ENCODE measurements at regions not wholly inside any gene's neighbourhood (a gene's known extent, or its start where the extent isn't known, plus 50 kb on each side); places are given as distances from the start of the nearest gene placed in this dataset.

DNA sequence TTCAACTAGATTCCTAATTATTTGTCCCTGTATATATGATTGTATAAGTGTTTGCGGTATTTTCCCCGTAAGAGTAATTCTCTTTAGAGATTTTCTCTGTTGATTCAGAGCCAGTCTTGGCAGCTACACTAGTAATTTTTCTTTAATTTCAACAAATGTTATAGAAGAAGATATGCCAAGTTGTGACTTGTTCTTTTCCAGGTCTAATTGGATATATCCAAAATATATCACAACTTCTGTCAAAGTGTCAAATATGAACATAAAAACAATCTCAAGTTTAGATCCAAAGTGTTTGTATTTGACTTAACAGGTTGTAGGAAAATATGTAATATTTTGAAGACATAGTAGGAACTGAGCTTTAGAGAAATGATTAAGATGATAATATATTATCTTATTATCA, 733.9 kb upstream of the SLITRK5 start:
- DNase-seq (ENCODE audit: low read depth, low spot score): no peak

DNA sequence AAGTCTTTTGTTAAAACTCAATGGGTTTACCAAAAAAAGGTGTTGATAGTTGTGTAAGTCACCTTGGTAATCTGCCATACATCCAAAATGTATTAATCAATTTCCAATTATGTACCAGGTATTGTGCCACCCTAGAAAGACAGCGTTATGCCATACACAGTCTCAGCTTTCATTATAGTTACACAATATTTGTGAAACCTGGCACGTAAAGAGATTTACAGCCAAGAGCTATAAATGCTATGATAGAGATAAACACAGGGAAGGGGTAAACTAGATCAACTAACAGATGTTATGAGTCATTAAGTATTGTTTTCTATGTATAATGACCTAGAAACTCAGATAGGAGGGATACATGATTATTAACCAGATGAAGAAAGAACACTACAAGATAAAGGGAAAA, 725.6 kb upstream of the SLITRK5 start:
- DNase-seq (ENCODE audit: low read depth, low spot score): no peak

DNA sequence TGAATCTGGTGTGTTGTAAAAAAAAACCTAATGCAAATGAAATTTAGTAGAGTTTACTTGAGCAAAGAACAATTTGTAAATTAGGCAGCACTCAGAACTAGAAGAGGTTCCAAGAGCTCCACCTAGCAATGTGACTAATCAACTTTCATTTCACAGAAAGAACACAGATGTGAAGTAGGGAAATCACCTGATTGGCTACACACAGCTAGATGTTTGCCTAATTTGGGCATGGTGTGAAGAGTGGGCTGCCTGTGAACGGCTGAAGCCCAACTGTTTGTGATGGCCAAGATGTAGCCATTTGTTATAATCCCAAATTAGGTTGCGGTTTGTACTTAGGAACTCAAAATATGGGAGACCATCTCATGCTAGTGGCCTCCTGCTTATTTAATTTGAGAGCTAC, 724.4 kb upstream of the SLITRK5 start:
- no peak for DNase-seq (ENCODE audit: low read depth, low spot score)

DNA sequence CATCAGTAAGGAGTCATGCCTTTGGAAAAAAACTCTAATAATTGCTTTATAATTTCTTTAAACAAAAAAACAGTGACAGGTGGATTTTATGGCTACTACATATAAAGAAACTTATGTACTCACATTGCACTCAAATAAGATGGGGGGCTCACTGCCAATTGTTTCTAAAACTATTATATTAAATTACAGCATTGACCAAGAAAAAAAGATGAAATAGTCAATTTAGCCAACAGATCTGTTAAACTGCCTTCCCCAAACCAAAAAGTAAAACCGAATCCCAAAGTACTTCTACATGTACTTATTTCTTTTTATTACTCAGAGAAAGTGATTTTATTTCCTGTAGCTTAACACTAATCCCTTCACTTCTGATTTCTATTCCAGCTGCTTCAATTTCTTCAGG, 716.8 kb upstream of the SLITRK5 start:
- DNase-seq (ENCODE audit: low read depth, low spot score): no peak

DNA sequence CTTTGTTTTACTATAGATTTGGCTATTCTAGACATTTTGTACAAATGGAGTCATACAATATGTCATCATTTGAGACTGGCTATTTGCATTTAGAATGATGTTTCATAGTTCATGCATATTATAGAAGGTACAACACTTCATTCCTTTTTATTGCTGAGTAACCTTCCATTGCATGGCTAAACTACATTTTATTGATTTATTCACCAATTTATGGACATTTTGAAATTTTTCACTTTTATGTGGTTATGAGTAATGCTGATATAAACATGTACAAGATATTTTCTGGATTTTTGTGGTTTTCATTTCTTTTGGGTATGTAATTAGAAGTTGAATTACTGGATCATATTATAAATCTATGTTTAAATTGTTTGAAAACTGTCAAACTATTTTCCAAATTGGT, 710.3 kb upstream of the SLITRK5 start:
- no peak for DNase-seq (ENCODE audit: low read depth, low spot score)

DNA sequence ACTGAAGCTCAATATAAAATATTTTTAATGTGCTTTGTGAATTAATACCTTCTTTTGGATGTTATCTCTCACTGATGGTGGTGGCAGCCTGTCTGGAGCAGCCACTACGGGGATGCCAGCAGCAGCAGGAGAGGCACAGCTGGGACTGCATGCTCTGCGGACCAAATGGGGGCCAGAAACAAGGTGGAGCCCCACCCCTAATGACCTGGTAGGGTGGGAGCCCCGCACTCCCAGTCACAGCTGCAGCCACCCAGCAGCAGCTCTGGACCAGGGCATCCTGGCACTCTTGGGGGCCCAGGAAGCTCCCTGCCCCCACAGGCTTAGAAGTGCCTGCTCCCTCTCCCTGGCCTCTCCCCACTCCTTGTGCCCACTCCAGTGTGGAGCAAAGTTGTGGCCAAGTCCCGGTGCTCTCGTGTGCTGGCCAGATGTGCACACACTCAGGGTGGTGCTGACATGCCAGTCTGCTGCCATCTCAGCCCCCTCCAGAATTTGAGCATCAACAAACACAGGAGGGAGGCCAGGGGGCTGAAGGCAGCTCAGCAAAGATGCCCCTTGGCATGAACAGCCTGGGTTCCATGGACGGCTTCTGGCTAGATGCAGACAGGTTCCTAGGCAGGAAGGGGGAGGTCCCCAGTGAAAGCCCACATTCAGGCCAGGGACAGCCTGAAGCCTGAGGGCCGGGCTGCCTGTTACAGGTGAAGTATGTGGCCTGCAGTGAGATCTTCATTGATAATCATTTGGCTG, 696.7 kb upstream of the SLITRK5 start:
- DNase-seq (ENCODE audit: low read depth, low spot score): peak; percentile 40

DNA sequence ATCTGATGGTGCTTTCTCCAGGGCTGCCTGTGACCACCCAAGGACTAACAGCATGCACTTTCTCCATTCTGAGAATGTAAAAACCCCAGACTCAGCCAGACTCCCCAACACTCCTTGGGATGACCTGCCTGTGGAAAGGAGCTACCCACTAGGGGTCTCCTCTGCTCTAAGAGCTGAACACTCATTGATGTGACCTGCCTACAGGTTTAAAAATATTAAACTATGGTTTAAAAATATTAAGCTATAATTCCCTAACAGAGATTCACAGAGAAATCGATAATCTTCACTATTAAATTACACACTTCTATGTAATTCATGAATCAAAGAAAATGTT, 696.2 kb upstream of the SLITRK5 start:
- no peak for DNase-seq (ENCODE audit: low read depth, low spot score)

DNA sequence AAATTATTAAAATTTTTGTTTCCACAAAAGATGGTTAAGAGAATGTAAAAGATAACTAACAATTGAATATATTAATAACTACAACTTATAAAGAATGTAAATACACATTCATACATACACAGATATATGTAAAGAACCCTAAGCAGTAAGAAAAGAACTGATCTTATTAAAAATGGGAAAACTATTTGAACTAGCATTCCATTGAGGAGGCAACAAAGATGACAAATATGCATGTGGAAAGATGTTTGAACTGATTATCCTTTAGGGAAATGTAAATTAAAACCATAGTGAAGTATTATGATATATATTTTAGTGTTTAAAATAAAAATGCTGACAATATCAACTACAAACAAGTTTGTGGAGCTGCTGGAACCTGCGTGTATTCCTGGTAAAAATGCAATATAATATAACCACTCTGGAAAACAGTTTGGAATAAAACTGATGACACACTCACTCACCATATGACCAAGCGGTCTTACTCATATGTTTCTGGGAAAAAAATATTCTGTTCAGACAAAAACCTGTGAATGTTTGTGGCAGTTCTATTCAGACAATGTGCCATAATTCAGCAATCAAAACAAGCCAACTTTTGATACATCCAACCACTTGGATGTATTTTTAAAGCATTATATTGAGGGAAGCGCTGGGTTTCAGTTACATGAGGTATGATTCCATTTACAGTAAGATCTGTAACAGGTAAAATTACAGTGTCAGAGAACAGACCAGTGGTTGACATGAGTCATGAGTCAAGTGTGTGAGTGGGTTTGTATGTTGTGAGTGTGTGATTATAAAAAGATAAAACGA, 694.4 kb upstream of the SLITRK5 start:
- DNase-seq (ENCODE audit: low read depth, low spot score): no peak

DNA sequence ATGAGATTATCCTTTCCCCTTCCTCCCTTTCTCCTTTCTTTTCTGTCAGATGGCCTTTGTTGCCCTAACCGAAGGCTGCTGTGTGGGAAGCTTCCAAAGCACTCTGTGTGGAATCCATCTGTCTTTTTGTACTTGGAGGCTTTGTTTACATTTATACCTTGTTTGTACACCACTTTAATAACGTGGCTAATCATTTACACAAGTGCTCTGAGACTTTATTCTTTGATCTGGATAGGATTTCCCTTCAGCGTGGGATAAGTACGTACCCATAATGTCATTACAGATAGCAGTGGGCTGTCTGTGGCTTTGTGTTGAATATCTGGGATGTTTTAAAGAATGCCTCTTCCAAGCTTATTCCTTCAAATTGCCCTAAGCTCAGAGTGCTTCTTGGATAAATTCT, 684.7 kb upstream of the SLITRK5 start:
- DNase-seq (ENCODE audit: low read depth, low spot score): no peak

DNA sequence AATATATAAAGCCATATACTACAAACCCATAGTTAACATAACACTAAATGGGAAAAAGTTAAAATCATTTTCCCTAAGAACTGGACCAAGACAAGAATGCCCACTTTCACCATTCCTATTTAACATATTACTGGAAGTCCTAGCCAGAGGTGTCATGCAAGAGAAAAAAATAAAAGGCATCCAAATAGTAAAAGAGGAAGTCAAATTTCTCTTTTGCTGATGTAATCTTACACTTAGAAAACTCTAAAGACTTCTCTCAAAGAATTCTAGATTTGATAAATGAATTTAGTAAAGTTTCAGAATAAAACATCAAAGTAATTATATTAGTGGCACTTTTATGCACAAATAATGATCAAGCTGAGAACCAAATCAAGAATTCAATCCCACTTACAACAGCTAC, 678.9 kb upstream of the SLITRK5 start:
- DNase-seq (ENCODE audit: low read depth, low spot score): no peak

DNA sequence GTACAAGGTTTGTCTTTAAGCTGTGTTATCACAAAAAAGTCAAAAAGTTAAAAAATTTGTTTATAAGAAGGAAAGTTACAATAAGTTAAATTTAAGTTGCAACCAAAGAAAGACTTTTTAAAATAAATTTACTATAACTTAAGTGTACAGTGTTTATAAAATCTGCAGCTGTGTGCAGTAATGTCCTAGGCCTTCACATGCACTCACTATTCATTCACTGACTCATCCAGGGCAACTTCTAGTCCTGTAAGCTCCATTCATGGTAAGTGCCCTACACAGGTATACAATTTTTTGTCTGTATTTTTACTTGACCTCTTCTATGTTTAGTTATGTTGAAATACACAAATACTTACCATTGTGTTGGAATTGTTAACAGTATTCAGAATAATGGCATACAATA, 667.9 kb upstream of the SLITRK5 start:
- DNase-seq (ENCODE audit: low read depth, low spot score): no peak

DNA sequence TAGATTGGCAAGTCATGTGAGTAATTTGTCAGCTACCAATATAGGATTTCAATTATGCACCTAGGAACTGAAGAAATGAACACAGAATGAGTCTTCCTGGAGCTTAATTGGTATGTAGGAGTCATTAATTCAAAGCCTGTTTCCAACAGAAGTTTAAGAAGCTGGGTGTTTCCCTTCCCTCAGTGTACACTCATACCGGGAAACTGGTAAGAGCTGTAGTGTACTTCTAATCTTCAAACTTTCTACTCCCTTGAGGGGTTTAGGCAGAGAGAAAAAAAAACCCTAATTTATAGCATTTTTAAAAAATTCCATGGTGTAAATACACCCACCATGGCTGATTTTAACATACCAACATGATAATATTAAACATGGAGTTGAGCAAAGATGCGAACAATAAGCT, 665.7 kb upstream of the SLITRK5 start:
- DNase-seq (ENCODE audit: low read depth, low spot score): no peak

DNA sequence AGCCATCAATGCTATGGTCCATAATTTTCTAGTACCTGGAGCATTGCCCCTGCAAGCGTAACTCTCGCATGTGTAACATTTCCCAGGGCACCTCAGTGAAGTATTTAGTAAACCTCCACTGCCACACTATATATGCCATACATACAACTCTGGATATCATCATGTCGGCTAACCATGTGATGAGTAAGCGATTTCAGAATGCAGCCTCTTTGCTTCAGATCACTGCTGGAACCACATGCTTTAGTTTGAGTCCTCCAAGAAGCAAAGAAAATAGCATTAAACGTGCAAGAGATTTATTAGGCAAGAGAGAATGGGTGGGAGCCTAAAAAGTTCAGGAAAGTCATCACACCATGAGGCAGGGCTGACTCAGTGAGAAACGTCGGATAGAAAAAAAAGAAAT, 635.6 kb upstream of the SLITRK5 start:
- no peak for DNase-seq (ENCODE audit: low read depth, low spot score)

DNA sequence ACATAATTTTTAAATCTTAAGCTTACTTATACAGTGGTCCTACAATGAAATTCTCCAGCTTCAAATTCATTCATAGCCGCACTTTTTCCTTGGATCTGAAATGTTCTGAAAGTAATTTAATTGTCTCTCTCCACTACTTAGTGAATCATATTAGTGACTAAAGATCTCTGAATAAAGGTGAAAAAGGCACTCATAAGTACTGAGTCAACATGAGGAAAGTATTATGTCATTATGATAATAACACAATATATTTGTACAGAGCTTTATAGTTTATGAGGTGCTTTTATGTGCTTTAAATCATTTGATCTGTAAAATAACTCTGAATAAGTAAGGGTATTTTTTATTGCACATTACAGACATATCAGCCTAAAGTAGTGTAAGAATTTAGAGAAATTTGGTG, 628.2 kb upstream of the SLITRK5 start:
- DNase-seq (ENCODE audit: low read depth, low spot score): no peak

DNA sequence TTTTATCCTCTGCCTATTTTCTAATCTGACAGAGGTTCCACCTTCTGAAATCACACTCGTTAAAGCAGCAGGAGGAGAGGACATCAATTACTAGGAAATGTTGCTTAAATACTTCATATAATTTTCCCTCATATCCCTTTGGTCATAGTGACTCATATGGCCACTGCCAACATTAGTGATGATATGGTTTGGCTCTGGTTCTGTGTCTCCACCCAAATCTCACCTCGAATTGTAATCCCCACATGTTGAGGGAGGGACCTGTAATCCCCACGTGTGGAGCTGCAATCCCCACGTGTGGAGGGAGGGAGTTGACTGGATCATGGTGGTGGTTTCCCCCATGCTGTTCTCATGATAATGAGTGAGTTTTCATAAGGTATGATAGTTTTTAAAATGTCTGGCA, 618.4 kb upstream of the SLITRK5 start:
- no peak for DNase-seq (ENCODE audit: low read depth, low spot score)

DNA sequence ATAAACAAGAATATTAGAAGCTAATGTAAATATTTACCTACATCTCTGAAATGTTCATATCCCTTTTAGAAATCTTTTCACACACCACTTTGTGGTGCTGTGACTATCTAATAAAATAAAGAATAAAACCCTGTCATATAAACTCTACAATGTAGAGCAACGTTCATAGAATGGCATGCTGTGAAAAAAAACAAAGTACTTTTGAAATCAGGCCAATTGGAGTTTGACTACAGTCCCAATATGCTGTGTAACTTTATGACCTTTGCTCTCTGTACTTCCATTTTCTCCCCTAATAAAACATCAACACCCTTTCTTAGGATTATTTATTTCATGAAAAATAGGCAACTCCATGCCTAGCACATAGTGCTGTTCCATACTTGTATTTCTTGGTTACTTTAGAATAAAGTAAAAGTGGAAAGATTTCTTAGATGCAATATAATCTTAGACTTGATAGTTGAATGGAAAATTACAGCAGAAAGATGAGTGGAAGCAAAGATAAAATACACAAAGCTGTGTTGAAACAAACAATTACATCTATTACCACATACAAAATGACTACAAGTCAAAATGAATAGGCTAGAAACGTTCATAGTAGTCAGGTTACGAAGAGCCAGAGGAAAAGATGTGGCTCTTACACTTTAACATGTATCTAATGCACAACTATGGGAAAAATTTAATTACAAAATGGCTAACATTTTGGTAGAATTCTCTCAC, 613.2 kb upstream of the SLITRK5 start:
- no peak for DNase-seq (ENCODE audit: low read depth, low spot score)

DNA sequence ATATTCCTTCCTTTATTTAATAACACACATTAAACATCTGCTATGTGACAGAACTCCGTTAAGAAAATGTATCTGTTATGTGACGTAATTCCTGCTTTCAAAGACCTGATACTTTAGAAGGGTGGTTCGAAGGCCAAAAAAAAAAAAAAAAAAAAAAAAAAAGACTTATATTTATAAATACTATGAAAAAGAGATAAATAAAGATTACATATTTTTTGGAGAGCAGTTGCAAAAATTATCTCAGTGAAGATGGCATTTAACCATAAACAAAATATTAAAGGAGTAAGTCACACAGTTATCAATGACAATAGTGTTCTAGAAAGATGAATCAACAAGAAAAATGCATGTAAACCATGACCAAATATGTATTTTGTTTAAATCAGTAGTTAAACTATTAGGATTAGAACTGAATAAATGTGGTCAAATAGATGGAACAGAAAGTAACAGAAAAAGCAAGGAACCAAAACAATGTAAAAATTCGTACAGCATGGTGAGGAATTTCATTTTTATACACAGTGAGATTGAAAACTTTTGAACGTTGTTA, 612.3 kb upstream of the SLITRK5 start:
- no peak for DNase-seq (ENCODE audit: low read depth, low spot score)

DNA sequence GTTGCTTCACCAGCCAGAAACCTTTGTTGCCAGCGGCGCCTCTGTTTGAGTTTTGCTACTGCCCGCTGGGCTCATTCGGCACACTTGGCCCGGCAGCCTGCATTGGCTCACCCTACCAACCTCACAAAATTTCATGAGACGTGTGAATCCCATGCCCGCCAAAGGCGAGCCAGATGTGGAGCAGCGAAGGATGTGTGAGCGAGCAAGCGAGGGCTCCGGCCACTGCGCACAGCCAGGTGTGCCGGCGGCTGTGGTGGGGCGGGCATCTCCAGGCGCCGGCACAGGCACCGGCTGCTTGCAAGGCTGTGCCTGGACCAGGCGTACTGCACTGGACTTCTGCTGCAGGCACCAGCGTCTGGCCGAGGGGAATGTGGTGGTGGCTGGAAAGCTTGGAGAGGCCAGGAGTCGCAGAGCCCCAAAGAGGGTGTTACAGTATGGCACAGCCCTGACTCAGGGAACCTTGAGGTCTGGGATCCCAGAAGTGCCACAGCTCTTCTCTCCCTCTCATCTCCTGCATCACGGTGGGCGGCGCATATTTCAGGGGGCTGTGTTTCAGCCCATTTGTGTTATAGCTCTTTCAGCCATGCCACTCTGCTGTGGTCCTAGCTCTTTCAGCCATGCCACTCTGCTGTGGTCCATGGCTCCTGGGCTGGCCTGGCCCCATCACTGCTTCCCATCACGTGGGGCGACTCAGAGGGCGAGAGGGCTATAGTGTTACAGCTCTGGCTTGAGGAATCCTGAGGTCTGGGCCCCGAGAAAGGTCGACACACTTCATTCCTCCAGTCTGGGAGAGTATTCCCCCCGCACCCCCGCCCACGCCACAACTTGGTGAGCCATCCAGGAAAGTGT, 592.0 kb upstream of the SLITRK5 start:
- DNase-seq (ENCODE audit: low read depth, low spot score): no peak

DNA sequence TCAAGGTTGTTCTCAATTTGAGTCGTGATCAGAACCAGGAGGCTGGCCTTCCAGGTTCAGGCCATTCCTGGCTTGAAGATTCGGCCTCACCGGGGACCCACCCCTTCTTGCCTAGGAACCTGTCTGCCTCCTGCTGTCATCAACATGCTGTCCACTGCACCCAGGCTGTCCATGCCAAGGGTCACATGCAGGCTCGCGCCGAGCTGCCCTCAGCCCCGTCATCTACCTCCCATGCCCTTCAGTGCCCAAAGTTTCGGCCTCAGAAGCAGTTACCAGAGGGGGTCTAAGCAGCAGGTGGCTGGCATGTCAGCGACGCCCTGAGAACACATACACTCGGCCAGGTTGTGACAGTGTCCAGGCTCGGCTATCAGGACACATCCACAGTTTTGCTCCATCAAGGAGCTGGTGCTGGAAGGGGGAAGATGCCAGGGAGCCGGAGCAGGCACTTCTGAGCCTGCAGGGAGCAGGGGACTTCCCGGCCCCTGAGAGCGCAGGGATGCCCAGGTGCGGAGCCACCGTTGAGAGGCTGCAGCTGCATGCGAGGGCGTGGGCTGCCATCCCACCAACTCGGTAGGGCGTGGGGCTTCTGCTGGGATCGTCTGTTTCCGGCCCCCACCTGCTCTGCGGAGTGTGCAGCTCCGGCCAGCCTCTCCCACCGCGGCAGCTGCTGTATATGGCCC, 590.9 kb upstream of the SLITRK5 start:
- no peak for DNase-seq (ENCODE audit: low read depth, low spot score)

DNA sequence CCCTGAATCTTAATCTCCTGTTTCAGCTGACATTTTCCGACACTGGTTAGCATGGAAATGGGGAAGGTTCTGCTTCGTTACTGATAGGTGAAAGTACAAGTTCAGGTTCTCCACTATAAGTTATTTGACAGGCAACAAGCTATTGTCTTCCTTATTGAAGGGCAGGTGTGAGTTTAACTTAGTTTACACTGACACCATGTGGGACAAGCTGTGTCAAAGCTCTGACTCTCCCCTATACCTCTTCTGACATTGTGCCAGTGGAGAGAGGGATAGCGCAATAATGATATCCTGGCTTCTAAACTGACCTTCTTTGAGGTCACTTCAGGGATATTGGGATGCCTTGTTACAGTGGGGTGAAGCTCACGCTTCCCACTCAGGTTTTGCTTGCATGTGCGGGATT, 587.0 kb upstream of the SLITRK5 start:
- no peak for DNase-seq (ENCODE audit: low read depth, low spot score)

DNA sequence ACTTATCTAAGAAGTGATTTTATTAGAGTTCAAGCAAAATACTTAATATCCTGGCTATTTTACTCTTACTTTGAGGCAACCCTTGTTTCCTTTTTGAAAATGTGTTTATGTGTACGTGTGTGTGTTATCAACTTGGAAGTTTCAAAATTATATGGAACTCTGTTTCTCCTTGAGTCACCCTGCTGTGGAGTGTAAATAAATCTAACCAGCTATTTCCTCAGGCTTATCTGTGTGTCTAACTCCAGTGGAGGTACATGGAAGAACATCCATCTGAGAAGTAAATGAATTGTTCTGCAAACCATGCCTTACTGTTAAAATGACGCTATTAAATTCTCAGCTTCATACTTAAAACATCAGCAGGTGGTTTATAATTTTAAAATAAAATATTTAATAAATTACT, 583.4 kb upstream of the SLITRK5 start:
- DNase-seq (ENCODE audit: low read depth, low spot score): no peak
